WTC11 (cell line): ENCODE measurements at regions not wholly inside any gene's neighbourhood (a gene's known extent, or its start where the extent isn't known, plus 50 kb on each side); places are given as distances from the start of the nearest gene placed in this dataset.

ENCODE experiments used
- ATAC-seq: fragments of 200-7000 bp; cut with Tn5 transposase; 2 replicates; pipeline ENCODE4 v1.10.0; 2021; ENCODE audit warnings: mild to moderate bottlenecking, moderate library complexity
- CTCF ChIA-PET: fragments of 300-600 bp; sonication (Branson Sonifier 250); formaldehyde crosslinking; loops from one replicate; lab custom pipeline; 2021; ENCODE audit warnings: antibody characterized with exemption; lab: Charles Lee
- POLR2A ChIA-PET: fragments of 350-600 bp; sonication (Branson Sonifier 250); formaldehyde crosslinking; loops from one replicate; lab custom pipeline; 2021; ENCODE audit warnings: antibody characterized with exemption; lab: Charles Lee
- DNase-seq: peaks from one replicate; pipeline ENCODE4 v3.0.0; 2021; ENCODE audit warnings: low spot score
- H3K27ac Mint-ChIP-seq: 2 replicates; pipeline ENCODE4 v1.8.0; 2021; ENCODE audit warnings: mixed read lengths
- H3K27me3 Mint-ChIP-seq: 2 replicates; pipeline ENCODE4 v1.8.0; 2021; ENCODE audit warnings: low read depth, mild to moderate bottlenecking, moderate library complexity, mixed read lengths
- H3K36me3 Mint-ChIP-seq: 2 replicates; pipeline ENCODE4 v1.8.0; 2021; ENCODE audit warnings: mixed read lengths
- H3K4me1 Mint-ChIP-seq: 2 replicates; pipeline ENCODE4 v1.8.0; 2022; ENCODE audit warnings: mixed read lengths
- H3K4me3 Mint-ChIP-seq: 2 replicates; pipeline ENCODE4 v1.8.0; 2021; ENCODE audit warnings: mild to moderate bottlenecking, moderate library complexity, mixed read lengths
- H3K9me3 Mint-ChIP-seq: 2 replicates; pipeline ENCODE4 v1.8.0; 2021; ENCODE audit warnings: mixed read lengths
- CREB1 ChIP-seq: sonication (generic); formaldehyde crosslinking; IDR thresholded peaks from 2 replicates; pipeline ENCODE4 v1.8.0; 2023; ENCODE audit warnings: mild to moderate bottlenecking, missing genetic modification reagents
- CREM ChIP-seq: sonication (generic); formaldehyde crosslinking; IDR thresholded peaks from 2 replicates; pipeline ENCODE4 v1.8.1; 2022; ENCODE audit warnings: mild to moderate bottlenecking, missing genetic modification reagents, moderate library complexity
- JUN ChIP-seq: sonication (generic); formaldehyde crosslinking; IDR thresholded peaks from 2 replicates; pipeline ENCODE4 v1.8.0; 2023; ENCODE audit warnings: mild to moderate bottlenecking, missing genetic modification reagents
- MXD4 ChIP-seq: fragments of 250-450 bp; sonication (Bioruptor Pico); IDR thresholded peaks from 2 replicates; pipeline ENCODE4 v1.8.0; 2021; ENCODE audit warnings: mild to moderate bottlenecking, moderate library complexity, borderline replicate concordance
- NFATC4 ChIP-seq: fragments of 250-450 bp; sonication (Bioruptor Pico); IDR thresholded peaks from 2 replicates; pipeline ENCODE4 v1.9.0; 2021; ENCODE audit warnings: mild to moderate bottlenecking
- NFE2L1 ChIP-seq: sonication (generic); formaldehyde crosslinking; IDR thresholded peaks from 2 replicates; pipeline ENCODE4 v1.8.1; 2023; ENCODE audit warnings: missing genetic modification reagents
- NR2C2 ChIP-seq: sonication (generic); formaldehyde crosslinking; IDR thresholded peaks from 2 replicates; pipeline ENCODE4 v1.8.0; 2022; ENCODE audit warnings: mild to moderate bottlenecking, missing genetic modification reagents
- NR3C1 ChIP-seq: sonication (generic); formaldehyde crosslinking; conservative IDR thresholded peaks from 2 replicates; pipeline ENCODE4 v1.8.1; 2023; ENCODE audit warnings: low read depth, mild to moderate bottlenecking, missing genetic modification reagents
- SP1 ChIP-seq: sonication (generic); formaldehyde crosslinking; conservative IDR thresholded peaks from 2 replicates; pipeline ENCODE4 v1.8.1; 2022; ENCODE audit warnings: missing genetic modification reagents
- ZNF317 ChIP-seq: sonication (generic); formaldehyde crosslinking; IDR thresholded peaks from 2 replicates; pipeline ENCODE4 v1.8.1; 2023; ENCODE audit warnings: low read depth, mild to moderate bottlenecking, moderate library complexity, missing genetic modification reagents, borderline replicate concordance
- TF ChIP-seq, protein P1 (sequence below): sonication (generic); formaldehyde crosslinking; IDR thresholded peaks from 2 replicates; pipeline ENCODE4 v1.8.1; 2022; ENCODE audit warnings: missing genetic modification reagents, borderline replicate concordance
- TF ChIP-seq, protein P2 (sequence below): sonication (generic); formaldehyde crosslinking; IDR thresholded peaks from 2 replicates; pipeline ENCODE4 v1.8.1; 2022; ENCODE audit warnings: low read depth, missing genetic modification reagents, borderline replicate concordance
- TF ChIP-seq, protein P3 (sequence below): sonication (generic); formaldehyde crosslinking; IDR thresholded peaks from 2 replicates; pipeline ENCODE4 v1.8.0; 2022; ENCODE audit warnings: mild to moderate bottlenecking, missing genetic modification reagents
- TF ChIP-seq, protein P4 (sequence below): sonication (generic); formaldehyde crosslinking; IDR thresholded peaks from 2 replicates; pipeline ENCODE4 v1.8.1; 2022; ENCODE audit warnings: low read depth, mild to moderate bottlenecking, moderate library complexity, missing genetic modification reagents, borderline replicate concordance
- TF ChIP-seq, protein P5 (sequence below): sonication (generic); formaldehyde crosslinking; IDR thresholded peaks from 2 replicates; pipeline ENCODE4 v1.8.0; 2023; ENCODE audit warnings: mild to moderate bottlenecking, missing genetic modification reagents
- TF ChIP-seq, protein P6 (sequence below): sonication (generic); formaldehyde crosslinking; IDR thresholded peaks from 2 replicates; pipeline ENCODE4 v1.8.0; 2022; ENCODE audit warnings: mild to moderate bottlenecking, missing genetic modification reagents
- TF ChIP-seq, protein P7 (sequence below): fragments of 250-450 bp; sonication (Bioruptor Pico); IDR thresholded peaks from 2 replicates; pipeline ENCODE4 v1.9.0; 2021; ENCODE audit warnings: mild to moderate bottlenecking

DNA sequence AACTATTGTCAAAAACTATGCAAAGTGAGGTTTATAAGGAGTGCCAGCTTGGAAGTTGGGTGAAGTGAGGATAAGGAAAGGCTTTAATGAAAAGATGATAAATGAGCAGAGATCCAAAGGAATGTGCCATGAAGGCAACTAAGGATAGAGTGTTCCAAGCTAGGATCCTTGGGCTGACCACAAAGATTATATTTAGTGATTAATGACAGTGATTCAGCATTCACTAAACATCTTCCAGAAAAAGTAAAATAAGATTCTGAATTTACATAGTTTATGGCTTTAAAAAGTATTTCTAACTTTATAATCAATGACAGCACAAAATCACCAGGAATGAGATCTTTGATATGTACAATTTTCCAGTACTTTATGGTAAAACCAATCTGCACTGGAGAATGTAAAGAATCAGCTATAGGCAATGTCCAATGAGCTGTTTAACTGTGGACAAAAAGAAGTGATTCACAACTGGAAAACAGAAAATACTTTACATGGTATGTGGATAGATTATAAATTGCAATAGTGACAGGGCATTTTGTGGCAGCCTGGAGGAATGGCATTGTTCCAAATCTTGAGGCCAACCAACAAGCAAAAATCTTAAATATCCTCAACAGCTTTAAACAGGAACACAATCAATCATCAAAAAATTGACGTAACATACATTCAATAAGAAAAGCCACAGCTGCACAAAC is 91.2 kb upstream of the KCTD3 start:
- peaks cover 24% of the 10 kb centered on the region for H3K36me3 Mint-ChIP-seq
- H3K4me3 Mint-ChIP-seq: no peak overlapping the region
- H3K4me1 Mint-ChIP-seq: no peaks in the 10 kb centered on the region
- ATAC-seq: no peak
- H3K27ac Mint-ChIP-seq: no peak overlapping the region
- no peaks in the 10 kb centered on the region for H3K27me3 Mint-ChIP-seq
- CTCF ChIA-PET: no interaction called here
- POLR2A ChIA-PET: no interaction called here
- no peak for TF ChIP-seq CREB1 (CRISPR knock-in tag)
- TF ChIP-seq, protein P1, sequence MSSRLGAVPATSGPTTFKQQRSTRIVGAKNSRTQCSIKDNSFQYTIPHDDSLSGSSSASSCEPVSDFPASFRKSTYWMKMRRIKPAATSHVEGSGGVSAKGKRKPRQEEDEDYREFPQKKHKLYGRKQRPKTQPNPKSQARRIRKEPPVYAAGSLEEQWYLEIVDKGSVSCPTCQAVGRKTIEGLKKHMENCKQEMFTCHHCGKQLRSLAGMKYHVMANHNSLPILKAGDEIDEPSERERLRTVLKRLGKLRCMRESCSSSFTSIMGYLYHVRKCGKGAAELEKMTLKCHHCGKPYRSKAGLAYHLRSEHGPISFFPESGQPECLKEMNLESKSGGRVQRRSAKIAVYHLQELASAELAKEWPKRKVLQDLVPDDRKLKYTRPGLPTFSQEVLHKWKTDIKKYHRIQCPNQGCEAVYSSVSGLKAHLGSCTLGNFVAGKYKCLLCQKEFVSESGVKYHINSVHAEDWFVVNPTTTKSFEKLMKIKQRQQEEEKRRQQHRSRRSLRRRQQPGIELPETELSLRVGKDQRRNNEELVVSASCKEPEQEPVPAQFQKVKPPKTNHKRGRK (CRISPR knock-in tag): no peak
- no peak for TF ChIP-seq NR3C1 (CRISPR knock-in tag)
- TF ChIP-seq NR2C2 (CRISPR knock-in tag): no peak
- no peak for TF ChIP-seq CREM (CRISPR knock-in tag)
- no peak for DNase-seq
- peaks cover 48% of the 10 kb centered on the region for H3K9me3 Mint-ChIP-seq

DNA sequence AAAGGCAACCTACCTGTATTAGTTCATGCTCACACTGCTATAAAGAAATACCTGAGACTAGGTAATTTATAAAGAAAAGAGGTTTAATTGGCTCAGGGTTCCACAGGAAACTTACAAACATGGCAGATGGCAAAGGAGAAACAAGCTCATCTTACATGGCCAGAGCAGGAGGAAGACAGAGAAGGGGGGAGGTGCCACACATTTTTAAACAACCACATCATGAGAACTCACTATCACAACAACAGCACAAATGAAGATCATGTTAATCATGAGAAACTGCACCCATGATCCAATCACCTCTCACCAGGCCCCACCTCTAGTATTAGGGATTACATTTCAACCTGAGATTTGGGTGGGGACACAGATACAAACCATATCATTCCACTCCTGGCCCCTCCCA is 90.6 kb upstream of the KCTD3 start:
- H3K36me3 Mint-ChIP-seq: peaks cover 29% of the 10 kb centered on the region
- no peak for DNase-seq
- POLR2A ChIA-PET: no interaction called here
- no peak overlapping the region for H3K4me3 Mint-ChIP-seq
- TF ChIP-seq ZNF317 (CRISPR knock-in tag): no peak
- TF ChIP-seq NFATC4 (CRISPR knock-in tag): no peak
- TF ChIP-seq MXD4 (CRISPR knock-in tag): no peak
- no peak for TF ChIP-seq JUN
- TF ChIP-seq, protein P2, sequence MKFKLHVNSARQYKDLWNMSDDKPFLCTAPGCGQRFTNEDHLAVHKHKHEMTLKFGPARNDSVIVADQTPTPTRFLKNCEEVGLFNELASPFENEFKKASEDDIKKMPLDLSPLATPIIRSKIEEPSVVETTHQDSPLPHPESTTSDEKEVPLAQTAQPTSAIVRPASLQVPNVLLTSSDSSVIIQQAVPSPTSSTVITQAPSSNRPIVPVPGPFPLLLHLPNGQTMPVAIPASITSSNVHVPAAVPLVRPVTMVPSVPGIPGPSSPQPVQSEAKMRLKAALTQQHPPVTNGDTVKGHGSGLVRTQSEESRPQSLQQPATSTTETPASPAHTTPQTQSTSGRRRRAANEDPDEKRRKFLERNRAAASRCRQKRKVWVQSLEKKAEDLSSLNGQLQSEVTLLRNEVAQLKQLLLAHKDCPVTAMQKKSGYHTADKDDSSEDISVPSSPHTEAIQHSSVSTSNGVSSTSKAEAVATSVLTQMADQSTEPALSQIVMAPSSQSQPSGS: no peak
- TF ChIP-seq, protein P3, sequence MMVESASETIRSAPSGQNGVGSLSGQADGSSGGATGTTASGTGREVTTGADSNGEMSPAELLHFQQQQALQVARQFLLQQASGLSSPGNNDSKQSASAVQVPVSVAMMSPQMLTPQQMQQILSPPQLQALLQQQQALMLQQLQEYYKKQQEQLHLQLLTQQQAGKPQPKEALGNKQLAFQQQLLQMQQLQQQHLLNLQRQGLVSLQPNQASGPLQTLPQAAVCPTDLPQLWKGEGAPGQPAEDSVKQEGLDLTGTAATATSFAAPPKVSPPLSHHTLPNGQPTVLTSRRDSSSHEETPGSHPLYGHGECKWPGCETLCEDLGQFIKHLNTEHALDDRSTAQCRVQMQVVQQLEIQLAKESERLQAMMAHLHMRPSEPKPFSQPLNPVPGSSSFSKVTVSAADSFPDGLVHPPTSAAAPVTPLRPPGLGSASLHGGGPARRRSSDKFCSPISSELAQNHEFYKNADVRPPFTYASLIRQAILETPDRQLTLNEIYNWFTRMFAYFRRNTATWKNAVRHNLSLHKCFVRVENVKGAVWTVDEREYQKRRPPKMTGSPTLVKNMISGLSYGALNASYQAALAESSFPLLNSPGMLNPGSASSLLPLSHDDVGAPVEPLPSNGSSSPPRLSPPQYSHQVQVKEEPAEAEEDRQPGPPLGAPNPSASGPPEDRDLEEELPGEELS (CRISPR knock-in tag): no peak
- no peak for TF ChIP-seq SP1 (CRISPR knock-in tag)
- TF ChIP-seq, protein P4, sequence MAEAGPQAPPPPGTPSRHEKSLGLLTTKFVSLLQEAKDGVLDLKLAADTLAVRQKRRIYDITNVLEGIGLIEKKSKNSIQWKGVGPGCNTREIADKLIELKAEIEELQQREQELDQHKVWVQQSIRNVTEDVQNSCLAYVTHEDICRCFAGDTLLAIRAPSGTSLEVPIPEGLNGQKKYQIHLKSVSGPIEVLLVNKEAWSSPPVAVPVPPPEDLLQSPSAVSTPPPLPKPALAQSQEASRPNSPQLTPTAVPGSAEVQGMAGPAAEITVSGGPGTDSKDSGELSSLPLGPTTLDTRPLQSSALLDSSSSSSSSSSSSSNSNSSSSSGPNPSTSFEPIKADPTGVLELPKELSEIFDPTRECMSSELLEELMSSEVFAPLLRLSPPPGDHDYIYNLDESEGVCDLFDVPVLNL (CRISPR knock-in tag): no peak
- TF ChIP-seq, all 79 proteins: peak for 0
- Mint-ChIP-seq H3K27ac (no peak overlapping the region), H3K4me1 (no peaks in the 10 kb centered on the region), H3K27me3 (no peaks in the 10 kb centered on the region), H3K9me3 (peaks cover 53% of the 10 kb centered on the region)
- CTCF ChIA-PET: no interaction called here
- ATAC-seq: no peak

DNA sequence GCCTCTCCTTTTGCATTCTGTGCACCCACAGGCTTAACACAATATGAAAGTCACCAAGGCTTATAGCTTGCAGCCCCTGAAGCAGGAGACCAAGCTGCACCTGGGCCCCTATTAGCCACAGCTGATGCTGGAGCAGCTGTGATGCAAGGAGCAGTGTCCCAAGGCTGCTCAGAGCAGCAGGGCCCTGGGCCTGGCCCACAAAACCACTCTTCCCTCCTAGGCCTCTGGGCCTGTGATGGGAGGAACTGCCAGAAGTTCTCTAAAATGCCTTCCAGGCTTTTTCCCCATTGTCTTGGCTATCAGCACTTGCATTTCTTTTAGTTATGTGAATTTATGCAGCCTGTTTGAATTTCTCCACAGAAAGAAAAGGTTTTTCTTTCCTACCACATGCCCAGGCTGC is 89.5 kb upstream of the KCTD3 start:
- no peak overlapping the region for H3K4me3 Mint-ChIP-seq
- peaks cover 64% of the 10 kb centered on the region for H3K9me3 Mint-ChIP-seq
- H3K27me3 Mint-ChIP-seq: no peaks in the 10 kb centered on the region
- DNase-seq (no peak), ATAC-seq (no peak)
- ChIA-PET CTCF (no interaction called here), POLR2A (no interaction called here)
- peaks cover 35% of the 10 kb centered on the region for H3K36me3 Mint-ChIP-seq
- no peaks in the 10 kb centered on the region for H3K4me1 Mint-ChIP-seq
- no peak overlapping the region for H3K27ac Mint-ChIP-seq
- TF ChIP-seq NFE2L1 (CRISPR knock-in tag): no peak
- TF ChIP-seq, protein P5, sequence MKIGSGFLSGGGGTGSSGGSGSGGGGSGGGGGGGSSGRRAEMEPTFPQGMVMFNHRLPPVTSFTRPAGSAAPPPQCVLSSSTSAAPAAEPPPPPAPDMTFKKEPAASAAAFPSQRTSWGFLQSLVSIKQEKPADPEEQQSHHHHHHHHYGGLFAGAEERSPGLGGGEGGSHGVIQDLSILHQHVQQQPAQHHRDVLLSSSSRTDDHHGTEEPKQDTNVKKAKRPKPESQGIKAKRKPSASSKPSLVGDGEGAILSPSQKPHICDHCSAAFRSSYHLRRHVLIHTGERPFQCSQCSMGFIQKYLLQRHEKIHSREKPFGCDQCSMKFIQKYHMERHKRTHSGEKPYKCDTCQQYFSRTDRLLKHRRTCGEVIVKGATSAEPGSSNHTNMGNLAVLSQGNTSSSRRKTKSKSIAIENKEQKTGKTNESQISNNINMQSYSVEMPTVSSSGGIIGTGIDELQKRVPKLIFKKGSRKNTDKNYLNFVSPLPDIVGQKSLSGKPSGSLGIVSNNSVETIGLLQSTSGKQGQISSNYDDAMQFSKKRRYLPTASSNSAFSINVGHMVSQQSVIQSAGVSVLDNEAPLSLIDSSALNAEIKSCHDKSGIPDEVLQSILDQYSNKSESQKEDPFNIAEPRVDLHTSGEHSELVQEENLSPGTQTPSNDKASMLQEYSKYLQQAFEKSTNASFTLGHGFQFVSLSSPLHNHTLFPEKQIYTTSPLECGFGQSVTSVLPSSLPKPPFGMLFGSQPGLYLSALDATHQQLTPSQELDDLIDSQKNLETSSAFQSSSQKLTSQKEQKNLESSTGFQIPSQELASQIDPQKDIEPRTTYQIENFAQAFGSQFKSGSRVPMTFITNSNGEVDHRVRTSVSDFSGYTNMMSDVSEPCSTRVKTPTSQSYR (CRISPR knock-in tag): no peak
- TF ChIP-seq, protein P6, sequence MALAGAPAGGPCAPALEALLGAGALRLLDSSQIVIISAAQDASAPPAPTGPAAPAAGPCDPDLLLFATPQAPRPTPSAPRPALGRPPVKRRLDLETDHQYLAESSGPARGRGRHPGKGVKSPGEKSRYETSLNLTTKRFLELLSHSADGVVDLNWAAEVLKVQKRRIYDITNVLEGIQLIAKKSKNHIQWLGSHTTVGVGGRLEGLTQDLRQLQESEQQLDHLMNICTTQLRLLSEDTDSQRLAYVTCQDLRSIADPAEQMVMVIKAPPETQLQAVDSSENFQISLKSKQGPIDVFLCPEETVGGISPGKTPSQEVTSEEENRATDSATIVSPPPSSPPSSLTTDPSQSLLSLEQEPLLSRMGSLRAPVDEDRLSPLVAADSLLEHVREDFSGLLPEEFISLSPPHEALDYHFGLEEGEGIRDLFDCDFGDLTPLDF: no peak
- TF ChIP-seq, protein P7, sequence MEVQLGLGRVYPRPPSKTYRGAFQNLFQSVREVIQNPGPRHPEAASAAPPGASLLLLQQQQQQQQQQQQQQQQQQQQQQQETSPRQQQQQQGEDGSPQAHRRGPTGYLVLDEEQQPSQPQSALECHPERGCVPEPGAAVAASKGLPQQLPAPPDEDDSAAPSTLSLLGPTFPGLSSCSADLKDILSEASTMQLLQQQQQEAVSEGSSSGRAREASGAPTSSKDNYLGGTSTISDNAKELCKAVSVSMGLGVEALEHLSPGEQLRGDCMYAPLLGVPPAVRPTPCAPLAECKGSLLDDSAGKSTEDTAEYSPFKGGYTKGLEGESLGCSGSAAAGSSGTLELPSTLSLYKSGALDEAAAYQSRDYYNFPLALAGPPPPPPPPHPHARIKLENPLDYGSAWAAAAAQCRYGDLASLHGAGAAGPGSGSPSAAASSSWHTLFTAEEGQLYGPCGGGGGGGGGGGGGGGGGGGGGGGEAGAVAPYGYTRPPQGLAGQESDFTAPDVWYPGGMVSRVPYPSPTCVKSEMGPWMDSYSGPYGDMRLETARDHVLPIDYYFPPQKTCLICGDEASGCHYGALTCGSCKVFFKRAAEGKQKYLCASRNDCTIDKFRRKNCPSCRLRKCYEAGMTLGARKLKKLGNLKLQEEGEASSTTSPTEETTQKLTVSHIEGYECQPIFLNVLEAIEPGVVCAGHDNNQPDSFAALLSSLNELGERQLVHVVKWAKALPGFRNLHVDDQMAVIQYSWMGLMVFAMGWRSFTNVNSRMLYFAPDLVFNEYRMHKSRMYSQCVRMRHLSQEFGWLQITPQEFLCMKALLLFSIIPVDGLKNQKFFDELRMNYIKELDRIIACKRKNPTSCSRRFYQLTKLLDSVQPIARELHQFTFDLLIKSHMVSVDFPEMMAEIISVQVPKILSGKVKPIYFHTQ (CRISPR knock-in tag): no peak
